GM18502 (cell line): ENCODE measurements at regions not wholly inside any gene's neighbourhood (a gene's known extent, or its start where the extent isn't known, plus 50 kb on each side); places are given as distances from the start of the nearest gene placed in this dataset.

Experiments
- ATAC-seq: cut with Tn5 transposase; IDR thresholded peaks from one replicate; pipeline ENCODE4 v1.9.1; 2021; ENCODE audit warnings: mild to moderate bottlenecking; ENCODE audit not compliant: unreplicated experiment, poor library complexity

DNA sequence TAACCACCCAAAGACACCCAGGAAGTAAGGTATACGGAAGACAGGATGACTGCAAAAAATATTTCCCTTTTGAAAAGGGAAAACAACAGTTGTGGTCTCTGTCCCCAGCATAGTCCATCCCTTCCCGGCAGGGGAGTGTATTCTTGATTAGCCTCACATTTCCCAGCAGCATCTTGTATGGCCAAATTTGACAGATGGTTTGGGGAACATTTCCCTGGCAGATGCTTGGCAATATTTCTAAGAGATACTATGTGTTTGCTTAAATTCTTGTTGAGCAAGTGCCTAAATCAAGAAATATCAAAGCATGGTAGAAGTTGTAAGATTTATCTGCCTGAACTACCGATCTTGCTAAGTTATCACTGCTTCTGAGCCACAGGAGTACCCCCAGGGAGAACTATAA lies 56.9 kb upstream of the TPK1 start:
- ATAC-seq = no peak
